ENCODE measurements at regions not wholly inside any gene's neighbourhood (a gene's known extent, or its start where the extent isn't known, plus 50 kb on each side); places are given as distances from the start of the nearest gene placed in this dataset.
"Not testable (repeated sequence)": the region's sequence is repeated elsewhere in the genome, so short reads cannot be mapped to it uniquely, and the experiment has no call there.

DNA sequence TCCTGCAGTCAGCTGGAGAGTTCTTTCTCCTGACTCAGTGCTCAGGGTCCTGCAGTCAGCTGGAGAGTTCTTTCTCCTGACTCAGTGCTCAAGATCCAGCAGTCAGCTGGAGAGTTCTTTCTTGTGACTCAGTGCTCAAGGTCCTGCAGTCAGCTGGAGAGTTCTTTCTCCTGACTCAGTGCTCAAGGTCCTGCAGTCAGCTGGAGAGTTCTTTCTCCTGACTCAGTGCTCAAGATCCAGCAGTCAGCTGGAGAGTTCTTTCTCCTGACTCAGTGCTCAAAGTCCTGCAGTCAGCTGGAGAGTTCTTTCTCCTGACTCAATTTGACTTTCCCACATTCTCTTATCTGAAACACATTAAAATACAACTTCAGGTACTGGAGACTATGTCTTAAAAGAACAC, 1265.9 kb downstream of the CDH8 start:
- not testable (repeated sequence) for H3K27ac ChIP-seq (ENCODE audit: low read length); H3K9ac ChIP-seq (ENCODE audit: low read length in 2 of 2); H3K36me3 ChIP-seq (ENCODE audit: control insufficient read depth in 2 of 2, insufficient read depth in 2 of 2, low read length in 2 of 2); H3K27me3 ChIP-seq (ENCODE audit: control insufficient read depth in 1 of 2, insufficient read depth in 2 of 2, low read length in 2 of 2); H3K4me3 ChIP-seq (ENCODE audit: low read length in 2 of 2); H3K9me3 ChIP-seq (ENCODE audit: control insufficient read depth in 2 of 2, low read length in 2 of 2); H3K4me1 ChIP-seq (ENCODE audit: control insufficient read depth, insufficient read depth, low read length)

DNA sequence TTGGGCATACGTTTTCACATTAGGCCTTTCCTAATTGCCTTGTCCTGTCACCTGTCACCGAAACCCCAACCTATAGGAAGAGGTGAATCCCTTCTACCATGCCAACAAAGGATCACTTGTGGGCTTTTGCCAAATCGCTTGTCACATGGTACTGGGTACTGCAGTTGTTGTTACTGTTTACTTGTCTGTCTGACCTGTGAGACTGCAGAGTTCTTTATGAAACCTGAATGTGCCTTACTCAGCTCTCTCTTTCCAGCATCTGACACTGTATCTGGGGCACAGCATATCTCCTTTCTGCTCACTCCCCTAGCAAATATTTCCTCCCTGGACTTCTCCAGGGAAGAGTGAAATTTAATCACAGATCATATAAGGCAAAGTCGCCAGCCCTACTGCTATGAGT, 1272.4 kb downstream of the CDH8 start:
- Histone ChIP-seq H3K4me1 (ENCODE audit: control insufficient read depth, insufficient read depth, low read length) (no peaks in the 10 kb centered on the region), H3K27ac (ENCODE audit: low read length) (no peak overlapping the region), H3K36me3 (ENCODE audit: control insufficient read depth in 2 of 2, insufficient read depth in 2 of 2, low read length in 2 of 2) (no peaks in the 10 kb centered on the region), H3K27me3 (ENCODE audit: control insufficient read depth in 1 of 2, insufficient read depth in 2 of 2, low read length in 2 of 2) (no peaks in the 10 kb centered on the region), H3K9me3 (ENCODE audit: control insufficient read depth in 2 of 2, low read length in 2 of 2) (peaks cover 0 to 2% of the 10 kb centered on the region in 2 donors), H3K9ac (ENCODE audit: low read length in 2 of 2) (no peak overlapping the region), H3K4me3 (ENCODE audit: low read length in 2 of 2) (no peak overlapping the region)

DNA sequence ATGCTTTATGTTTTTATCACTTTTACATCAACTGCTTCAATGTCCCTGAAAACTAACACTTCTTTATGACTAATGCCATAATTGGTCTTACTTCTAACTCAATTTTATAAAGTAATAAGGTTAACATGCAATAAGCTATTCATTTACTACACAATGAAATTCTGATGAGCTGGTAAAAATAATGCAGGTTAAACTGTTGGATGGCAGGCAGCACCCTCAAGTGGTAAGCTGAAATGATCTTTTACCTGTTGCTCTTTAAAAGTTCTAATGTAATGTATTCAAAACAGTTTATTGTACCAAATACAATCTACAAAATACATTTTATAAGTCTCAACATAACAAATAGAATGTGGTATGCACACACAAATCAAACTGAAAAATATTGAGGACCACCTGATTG, 1280.3 kb downstream of the CDH8 start:
- Histone ChIP-seq H3K4me1 (ENCODE audit: control insufficient read depth, insufficient read depth, low read length) (no peaks in the 10 kb centered on the region), H3K4me3 (ENCODE audit: low read length in 2 of 2) (no peak overlapping the region), H3K36me3 (ENCODE audit: control insufficient read depth in 2 of 2, insufficient read depth in 2 of 2, low read length in 2 of 2) (no peaks in the 10 kb centered on the region), H3K9ac (ENCODE audit: low read length in 2 of 2) (no peak overlapping the region), H3K9me3 (ENCODE audit: control insufficient read depth in 2 of 2, low read length in 2 of 2) (no peaks in the 10 kb centered on the region), H3K27me3 (ENCODE audit: control insufficient read depth in 1 of 2, insufficient read depth in 2 of 2, low read length in 2 of 2) (no peaks in the 10 kb centered on the region), H3K27ac (ENCODE audit: low read length) (no peak overlapping the region)

DNA sequence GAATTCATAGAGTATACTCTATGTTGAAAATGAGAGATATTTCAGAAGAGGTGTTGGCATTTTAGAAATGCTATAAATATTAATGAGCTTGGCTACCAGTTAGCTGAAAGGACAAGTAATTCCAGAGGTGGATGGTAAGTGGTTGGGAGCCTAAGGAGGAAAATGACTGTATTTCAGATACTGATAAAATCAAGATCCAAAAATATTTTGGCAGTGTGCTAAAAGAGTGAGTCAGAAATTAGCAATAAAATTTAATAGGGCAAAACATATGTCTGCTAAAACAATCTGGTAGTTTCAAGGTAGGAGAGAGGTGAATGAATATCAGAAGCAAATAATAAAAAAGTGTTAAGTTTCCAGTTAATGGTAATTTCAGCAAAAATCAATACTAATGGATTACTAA, 1287.9 kb downstream of the CDH8 start:
- H3K9ac ChIP-seq (ENCODE audit: low read length in 2 of 2) = no peak overlapping the region

DNA sequence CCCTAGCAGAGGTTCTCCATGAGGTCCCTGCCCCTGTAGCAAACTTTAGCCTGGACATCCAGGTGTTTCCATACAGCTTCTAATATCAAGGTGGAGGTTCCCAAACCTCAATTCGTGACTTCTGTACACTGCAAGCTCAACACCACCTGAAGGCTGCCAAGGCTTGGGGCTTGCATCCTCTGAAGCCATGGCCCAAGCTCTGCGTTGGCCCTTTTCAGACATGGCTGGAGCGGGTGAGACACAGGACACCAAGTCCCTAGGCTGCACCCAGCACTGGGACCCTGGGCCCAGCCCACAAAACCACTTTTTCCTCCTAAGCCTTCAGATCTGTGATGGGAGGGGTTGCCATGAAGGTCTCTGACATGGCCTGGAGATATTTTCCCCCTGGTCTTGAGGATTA, 1292.0 kb downstream of the CDH8 start:
- Histone ChIP-seq H3K4me3 (ENCODE audit: low read length in 2 of 2) (no peak overlapping the region), H3K27ac (ENCODE audit: low read length) (no peak overlapping the region), H3K9me3 (ENCODE audit: control insufficient read depth in 2 of 2, low read length in 2 of 2) (no peaks in the 10 kb centered on the region), H3K27me3 (ENCODE audit: control insufficient read depth in 1 of 2, insufficient read depth in 2 of 2, low read length in 2 of 2) (no peaks in the 10 kb centered on the region), H3K9ac (ENCODE audit: low read length in 2 of 2) (no peak overlapping the region), H3K4me1 (ENCODE audit: control insufficient read depth, insufficient read depth, low read length) (no peaks in the 10 kb centered on the region), H3K36me3 (ENCODE audit: control insufficient read depth in 2 of 2, insufficient read depth in 2 of 2, low read length in 2 of 2) (no peaks in the 10 kb centered on the region)

More for the DNA sequence above, 1287.9 kb downstream of the CDH8 start:
- no peak overlapping the region for H3K27ac ChIP-seq (ENCODE audit: low read length)
- H3K4me3 ChIP-seq (ENCODE audit: low read length in 2 of 2) = no peak overlapping the region
- no peaks in the 10 kb centered on the region for H3K27me3 ChIP-seq (ENCODE audit: control insufficient read depth in 1 of 2, insufficient read depth in 2 of 2, low read length in 2 of 2)
- no peaks in the 10 kb centered on the region for H3K4me1 ChIP-seq (ENCODE audit: control insufficient read depth, insufficient read depth, low read length)
- H3K36me3 ChIP-seq (ENCODE audit: control insufficient read depth in 2 of 2, insufficient read depth in 2 of 2, low read length in 2 of 2) = no peaks in the 10 kb centered on the region
- H3K9me3 ChIP-seq (ENCODE audit: control insufficient read depth in 2 of 2, low read length in 2 of 2) = no peaks in the 10 kb centered on the region

DNA sequence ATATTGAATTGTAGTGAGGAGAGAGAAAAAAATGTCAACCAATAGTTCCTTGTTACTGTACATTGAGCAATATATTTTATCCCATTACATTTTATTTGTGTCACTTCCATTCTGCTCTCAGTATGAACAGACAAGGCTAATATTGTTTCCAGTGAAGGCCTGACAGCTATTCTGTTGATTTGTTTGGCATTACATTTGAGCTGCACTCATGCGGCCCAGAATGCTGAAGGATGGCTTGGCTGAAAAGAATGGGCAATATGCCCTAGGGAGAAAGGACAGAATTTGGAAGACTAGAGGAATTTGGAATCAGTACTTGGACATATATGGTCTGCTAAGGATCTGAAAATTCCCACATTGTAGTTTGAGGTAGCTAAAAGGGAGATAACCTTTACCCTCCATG, 1294.4 kb downstream of the CDH8 start:
- Histone ChIP-seq H3K27ac (ENCODE audit: low read length) (no peak overlapping the region), H3K4me3 (ENCODE audit: low read length in 2 of 2) (no peak overlapping the region), H3K36me3 (ENCODE audit: control insufficient read depth in 2 of 2, insufficient read depth in 2 of 2, low read length in 2 of 2) (no peaks in the 10 kb centered on the region), H3K9me3 (ENCODE audit: control insufficient read depth in 2 of 2, low read length in 2 of 2) (no peaks in the 10 kb centered on the region), H3K27me3 (ENCODE audit: control insufficient read depth in 1 of 2, insufficient read depth in 2 of 2, low read length in 2 of 2) (no peaks in the 10 kb centered on the region), H3K4me1 (ENCODE audit: control insufficient read depth, insufficient read depth, low read length) (no peaks in the 10 kb centered on the region), H3K9ac (ENCODE audit: low read length in 2 of 2) (no peak overlapping the region)

DNA sequence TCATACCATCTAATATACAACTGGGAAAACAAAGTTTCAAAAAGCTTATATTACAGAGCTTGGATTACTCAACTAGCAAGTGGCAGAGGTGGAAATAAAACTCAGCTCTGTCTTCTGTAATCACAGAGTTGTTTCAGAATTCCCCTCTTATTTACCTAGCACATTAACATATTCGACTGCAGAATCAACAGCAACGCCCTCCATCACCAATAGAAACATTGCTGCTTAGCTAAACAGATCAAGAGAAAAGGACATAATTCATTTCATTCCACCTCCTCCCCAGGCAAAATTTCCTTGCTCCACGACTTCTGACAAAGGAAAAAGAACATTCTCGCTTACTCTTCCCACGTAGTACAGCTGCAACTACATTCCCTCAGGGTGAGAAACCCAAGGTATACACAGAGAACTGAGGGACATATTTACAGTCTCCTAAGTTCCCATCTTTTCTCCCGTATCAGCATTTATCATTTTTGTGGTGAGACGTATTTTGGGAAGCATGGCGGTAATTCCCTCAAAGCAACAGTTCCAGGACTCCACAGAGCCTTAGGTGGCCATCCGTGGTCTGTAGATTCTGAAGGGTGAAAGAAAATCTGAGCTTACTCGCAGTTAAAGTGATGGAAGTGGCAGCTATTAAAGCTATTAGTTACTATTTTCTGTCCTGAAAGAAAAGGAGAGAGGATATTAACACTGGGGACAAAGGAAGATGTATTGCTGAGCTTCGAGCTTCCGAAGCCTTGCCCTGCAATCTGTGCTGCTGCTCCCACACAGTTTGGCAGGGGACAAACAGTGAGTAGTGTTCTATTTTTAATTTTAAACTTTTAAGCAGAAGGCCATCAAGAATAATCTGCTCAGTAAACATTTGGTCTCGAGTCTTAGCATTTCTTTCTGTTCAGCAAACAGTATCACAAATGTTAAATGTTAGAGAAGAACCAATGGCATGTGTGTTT, 1296.2 kb downstream of the CDH8 start:
- no peak overlapping the region for H3K4me3 ChIP-seq (ENCODE audit: low read length in 2 of 2)
- no peaks in the 10 kb centered on the region for H3K36me3 ChIP-seq (ENCODE audit: control insufficient read depth in 2 of 2, insufficient read depth in 2 of 2, low read length in 2 of 2)
- H3K27me3 ChIP-seq (ENCODE audit: control insufficient read depth in 1 of 2, insufficient read depth in 2 of 2, low read length in 2 of 2) = no peaks in the 10 kb centered on the region
- no peaks in the 10 kb centered on the region for H3K4me1 ChIP-seq (ENCODE audit: control insufficient read depth, insufficient read depth, low read length)
- no peak overlapping the region for H3K9ac ChIP-seq (ENCODE audit: low read length in 2 of 2)
- H3K9me3 ChIP-seq (ENCODE audit: control insufficient read depth in 2 of 2, low read length in 2 of 2) = no peaks in the 10 kb centered on the region
- no peak overlapping the region for H3K27ac ChIP-seq (ENCODE audit: low read length)

DNA sequence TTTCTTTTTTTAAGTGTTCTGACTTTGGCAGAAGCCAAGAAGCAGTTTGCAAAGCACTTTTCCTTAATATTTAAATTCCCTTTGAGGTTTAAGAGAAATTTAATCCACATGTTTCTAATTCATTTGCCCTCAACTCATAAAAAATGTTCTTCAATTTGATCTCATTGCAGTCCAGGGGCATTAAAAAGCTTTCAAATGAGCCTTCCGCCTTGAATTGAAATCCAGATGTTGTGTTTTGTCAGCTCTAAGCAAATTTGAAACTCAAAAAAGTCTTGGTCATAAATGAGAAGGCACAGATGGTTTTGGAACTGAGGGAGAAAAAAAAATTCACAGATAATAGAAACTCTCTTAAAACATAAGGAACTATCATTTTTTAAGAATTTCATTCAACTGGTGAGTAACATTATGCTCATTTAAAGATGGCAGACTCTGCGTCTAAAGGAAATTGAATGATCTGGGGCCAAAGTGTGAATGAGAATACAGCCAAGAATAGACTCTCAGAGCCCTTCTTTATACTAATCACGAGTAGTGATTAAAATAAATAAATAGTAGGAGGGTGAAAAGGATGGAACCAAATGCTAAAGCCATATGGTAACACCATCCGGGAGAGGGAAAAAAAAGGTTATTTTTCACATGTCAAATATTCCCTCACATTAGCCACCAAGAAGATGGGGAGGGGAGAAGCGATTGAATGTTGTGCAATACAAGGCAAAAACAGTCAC, 1304.7 kb downstream of the CDH8 start:
- H3K27me3 ChIP-seq (ENCODE audit: control insufficient read depth in 1 of 2, insufficient read depth in 2 of 2, low read length in 2 of 2) = no peaks in the 10 kb centered on the region
- H3K4me1 ChIP-seq (ENCODE audit: control insufficient read depth, insufficient read depth, low read length) = no peaks in the 10 kb centered on the region
- no peak overlapping the region for H3K4me3 ChIP-seq (ENCODE audit: low read length in 2 of 2)
- H3K27ac ChIP-seq (ENCODE audit: low read length) = no peak overlapping the region
- no peak overlapping the region for H3K9ac ChIP-seq (ENCODE audit: low read length in 2 of 2)
- H3K9me3 ChIP-seq (ENCODE audit: control insufficient read depth in 2 of 2, low read length in 2 of 2) = no peaks in the 10 kb centered on the region
- H3K36me3 ChIP-seq (ENCODE audit: control insufficient read depth in 2 of 2, insufficient read depth in 2 of 2, low read length in 2 of 2) = no peaks in the 10 kb centered on the region

DNA sequence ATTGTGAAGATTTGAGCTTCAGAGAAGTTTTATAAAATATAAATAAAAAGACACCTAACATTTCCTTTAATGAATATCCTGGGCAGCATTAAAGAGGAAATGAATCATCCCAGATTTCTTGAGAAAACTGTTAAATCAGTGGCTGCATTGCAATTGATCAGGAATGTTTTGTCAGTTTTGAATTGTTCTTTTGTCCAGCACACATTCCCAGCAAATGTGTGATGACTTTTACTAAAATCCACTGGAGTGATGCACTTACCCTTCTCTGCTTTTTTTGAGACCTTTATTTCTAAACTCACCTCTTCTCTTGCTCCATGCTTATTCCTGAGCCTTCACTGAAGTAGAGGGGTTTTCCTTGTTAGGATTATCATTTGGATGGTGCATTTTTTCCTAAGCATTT, 1307.2 kb downstream of the CDH8 start:
- no peak overlapping the region for H3K4me3 ChIP-seq (ENCODE audit: low read length in 2 of 2)
- H3K9ac ChIP-seq (ENCODE audit: low read length in 2 of 2) = no peak overlapping the region
- H3K9me3 ChIP-seq (ENCODE audit: control insufficient read depth in 2 of 2, low read length in 2 of 2) = no peaks in the 10 kb centered on the region
- no peaks in the 10 kb centered on the region for H3K36me3 ChIP-seq (ENCODE audit: control insufficient read depth in 2 of 2, insufficient read depth in 2 of 2, low read length in 2 of 2)
- H3K27ac ChIP-seq (ENCODE audit: low read length) = no peak overlapping the region
- no peaks in the 10 kb centered on the region for H3K27me3 ChIP-seq (ENCODE audit: control insufficient read depth in 1 of 2, insufficient read depth in 2 of 2, low read length in 2 of 2)
- no peaks in the 10 kb centered on the region for H3K4me1 ChIP-seq (ENCODE audit: control insufficient read depth, insufficient read depth, low read length)

DNA sequence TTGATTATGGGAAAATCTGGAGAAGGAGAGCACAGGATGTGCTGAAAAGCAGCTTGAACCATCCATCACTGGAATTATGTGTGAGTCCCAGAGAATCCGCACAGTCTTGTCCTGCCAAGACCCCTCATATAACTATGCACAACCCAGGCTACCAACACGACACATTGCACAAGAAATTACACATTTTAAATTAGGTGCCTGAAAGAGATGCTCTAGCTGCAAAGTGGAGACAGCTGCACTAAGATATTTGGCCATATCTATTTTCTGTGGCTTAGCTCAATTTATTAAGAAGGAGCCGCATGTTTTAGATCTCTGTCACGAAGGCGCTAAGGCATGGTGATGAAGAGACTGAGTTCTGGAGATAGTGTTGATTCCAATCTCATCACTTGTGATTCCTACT, 1308.4 kb downstream of the CDH8 start:
- Histone ChIP-seq H3K9ac (ENCODE audit: low read length in 2 of 2) (no peak overlapping the region), H3K4me1 (ENCODE audit: control insufficient read depth, insufficient read depth, low read length) (no peaks in the 10 kb centered on the region), H3K27ac (ENCODE audit: low read length) (no peak overlapping the region), H3K27me3 (ENCODE audit: control insufficient read depth in 1 of 2, insufficient read depth in 2 of 2, low read length in 2 of 2) (no peaks in the 10 kb centered on the region), H3K36me3 (ENCODE audit: control insufficient read depth in 2 of 2, insufficient read depth in 2 of 2, low read length in 2 of 2) (no peaks in the 10 kb centered on the region), H3K9me3 (ENCODE audit: control insufficient read depth in 2 of 2, low read length in 2 of 2) (no peaks in the 10 kb centered on the region), H3K4me3 (ENCODE audit: low read length in 2 of 2) (no peak overlapping the region)

DNA sequence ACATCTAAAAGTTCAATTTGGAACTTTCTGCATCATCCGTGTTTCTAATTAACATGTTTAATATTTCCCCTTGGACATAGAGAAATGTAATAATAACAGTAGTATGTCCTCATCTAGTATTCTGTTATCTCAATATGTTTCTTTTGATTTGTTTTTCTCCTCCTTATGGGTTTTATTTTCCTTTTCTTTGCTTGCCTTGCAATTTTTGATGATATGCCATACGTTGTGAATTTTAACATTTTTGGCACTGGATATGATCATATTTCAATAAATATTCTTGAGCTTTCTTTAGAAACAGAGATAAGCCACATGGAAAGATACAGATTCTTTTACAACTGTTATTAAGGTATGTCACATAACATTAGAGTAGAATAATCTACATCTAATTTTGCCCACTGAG, 1316.2 kb downstream of the CDH8 start:
- no peaks in the 10 kb centered on the region for H3K4me1 ChIP-seq (ENCODE audit: control insufficient read depth, insufficient read depth, low read length)
- no peaks in the 10 kb centered on the region for H3K36me3 ChIP-seq (ENCODE audit: control insufficient read depth in 2 of 2, insufficient read depth in 2 of 2, low read length in 2 of 2)
- H3K27ac ChIP-seq (ENCODE audit: low read length) = no peak overlapping the region
- H3K9ac ChIP-seq (ENCODE audit: low read length in 2 of 2) = no peak overlapping the region
- H3K27me3 ChIP-seq (ENCODE audit: control insufficient read depth in 1 of 2, insufficient read depth in 2 of 2, low read length in 2 of 2) = no peaks in the 10 kb centered on the region
- H3K9me3 ChIP-seq (ENCODE audit: control insufficient read depth in 2 of 2, low read length in 2 of 2) = no peaks in the 10 kb centered on the region
- H3K4me3 ChIP-seq (ENCODE audit: low read length in 2 of 2) = no peak overlapping the region
